GM19239 (cell line): ENCODE measurements at regions not wholly inside any gene's neighbourhood (a gene's known extent, or its start where the extent isn't known, plus 50 kb on each side); places are given as distances from the start of the nearest gene placed in this dataset.

Experiments used
- DNase-seq: peaks from one replicate; pipeline ENCODE4 v3.0.0; 2011; ENCODE audit warnings: low spot score; ENCODE audit not compliant: insufficient read length
- FAIRE-seq: peaks from 2 replicates; lab custom pipeline; 2011; peaks lifted over from hg19 to GRCh38; lab: Jason Lieb, UNC

- DNase-seq = no peak
- no peak for FAIRE-seq
Measured at GRCh38 chr2:188897096-188897495, 77.1 kb upstream of the COL3A1 start.

- FAIRE-seq (no peak), DNase-seq (no peak)
Measured at GRCh38 chr2:188898261-188898660, 75.9 kb upstream of the COL3A1 start.

GRCh38 chr2:188902901-188903491 lies 71.2 kb upstream of the COL3A1 start:
- no peak for DNase-seq
- no peak for FAIRE-seq

- DNase-seq (no peak), FAIRE-seq (no peak)
Measured at GRCh38 chr2:188903740-188904139, 70.4 kb upstream of the COL3A1 start.

- FAIRE-seq (no peak), DNase-seq (no peak)
Measured at GRCh38 chr2:188909036-188909435, 65.1 kb upstream of the COL3A1 start.

GRCh38 chr2:188916736-188917135 lies 57.4 kb upstream of the COL3A1 start:
- DNase-seq = no peak
- no peak for FAIRE-seq

- FAIRE-seq = no peak
- DNase-seq = no peak
Measured at GRCh38 chr2:188917632-188918031, 56.5 kb upstream of the COL3A1 start.

GRCh38 chr2:188919824-188920223 lies 54.3 kb upstream of the COL3A1 start:
- DNase-seq (no peak), FAIRE-seq (no peak)

GRCh38 chr2:188922191-188922590 lies 52.0 kb upstream of the COL3A1 start:
- FAIRE-seq (no peak), DNase-seq (no peak)
